ENCODE measurements at regions not wholly inside any gene's neighbourhood (a gene's known extent, or its start where the extent isn't known, plus 50 kb on each side); places are given as distances from the start of the nearest gene placed in this dataset.

DNA sequence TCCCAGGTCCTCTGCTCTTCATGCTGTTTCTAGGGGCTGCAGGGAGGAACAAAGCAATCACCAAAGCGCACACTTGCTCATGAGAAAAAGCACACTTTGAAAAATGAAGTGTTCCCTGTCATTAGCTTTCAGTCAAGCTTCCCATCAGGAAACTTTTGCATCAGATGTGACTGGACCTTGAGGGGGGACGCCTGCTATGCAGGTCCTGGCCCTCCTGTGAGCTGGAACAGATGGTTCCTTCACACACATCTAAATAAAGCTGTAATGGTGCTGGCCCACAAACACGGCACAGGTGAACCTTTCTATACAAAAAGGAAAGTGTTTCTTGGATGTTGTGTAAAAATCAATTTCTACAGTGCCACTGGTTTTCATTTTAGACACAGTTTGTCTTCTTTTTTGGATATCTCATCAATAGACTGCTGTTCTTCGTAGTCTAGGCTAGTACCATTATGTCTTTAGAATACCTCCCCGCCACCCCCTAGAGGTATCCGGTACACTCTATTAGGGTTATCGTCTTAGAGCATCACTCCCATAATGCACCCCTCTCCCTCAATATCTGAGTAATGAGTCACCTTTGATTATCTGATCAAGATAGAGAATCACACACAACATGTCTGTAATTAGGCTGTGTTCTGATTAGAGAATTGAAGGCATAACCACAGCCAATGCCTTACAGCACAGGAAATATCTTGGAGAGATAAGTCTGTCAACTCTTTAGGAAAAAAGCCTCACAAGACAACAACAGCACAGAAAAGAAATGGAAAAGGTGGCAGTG lies 266.3 kb downstream of the TLR4 start:
- Histone ChIP-seq H2AK5ac (ENCODE audit: insufficient read length, low read length) (no peak overlapping the region), H3K9me3 (ENCODE audit: control insufficient read depth, low read depth, low read length) (no peaks in the 10 kb centered on the region), H3K4me1 (ENCODE audit: insufficient read depth, low read length) (no peaks in the 10 kb centered on the region), H2BK12ac (ENCODE audit: insufficient read length, low read depth, low read length) (no peak overlapping the region), H4K8ac (replicated peaks; ENCODE audit: insufficient read length, low read depth, low read length) (no peak overlapping the region), H3K56ac (ENCODE audit: insufficient read length, low read depth, low read length) (no peak overlapping the region), H3K14ac (ENCODE audit: insufficient read depth, low read length) (no peak overlapping the region), H2BK120ac (ENCODE audit: low read depth, low read length, poor library complexity, severe bottlenecking) (no peak overlapping the region), H2AFZ (ENCODE audit: low read length) (no peak overlapping the region), H3K4ac (ENCODE audit: low read depth, low read length) (no peak overlapping the region), H3K79me1 (ENCODE audit: insufficient read depth, low read depth, low read length, poor library complexity, severe bottlenecking) (no peaks in the 10 kb centered on the region), H3K27ac (ENCODE audit: insufficient read length, low read depth, low read length) (no peak overlapping the region), H3K18ac (ENCODE audit: insufficient read length, low read depth, low read length) (no peak overlapping the region), H3K23ac (ENCODE audit: insufficient read length, low read depth, low read length) (no peak overlapping the region), H3T11ph (ENCODE audit: low read length) (no peak overlapping the region), H2BK5ac (ENCODE audit: insufficient read length, low read length) (no peak overlapping the region), H3K4me2 (ENCODE audit: insufficient read depth, insufficient read length, low read length) (no peak overlapping the region), H2BK15ac (ENCODE audit: low read depth, low read length) (no peak overlapping the region), H4K20me1 (ENCODE audit: control insufficient read depth, insufficient read depth, insufficient read length) (no peaks in the 10 kb centered on the region), H4K91ac (ENCODE audit: insufficient read length, low read depth, low read length) (no peak overlapping the region), H3K27me3 (ENCODE audit: insufficient read depth, low read length) (no peaks in the 10 kb centered on the region), H3K23me2 (ENCODE audit: insufficient read length, low read depth, low read length, poor library complexity, severe bottlenecking) (no peaks in the 10 kb centered on the region), H3K9ac (ENCODE audit: extremely low read depth, insufficient read length, low read length) (no peak overlapping the region), H2BK20ac (ENCODE audit: low read depth, low read length, poor library complexity, severe bottlenecking) (no peak overlapping the region), H4K5ac (ENCODE audit: insufficient read length, low read depth, low read length) (no peak overlapping the region), H3K79me2 (ENCODE audit: insufficient read depth, low read length) (no peaks in the 10 kb centered on the region)
- H3K27ac Mint-ChIP-seq = no peak overlapping the region; a peak in 1 of 7 replicates
- TF ChIP-seq, protein P1, sequence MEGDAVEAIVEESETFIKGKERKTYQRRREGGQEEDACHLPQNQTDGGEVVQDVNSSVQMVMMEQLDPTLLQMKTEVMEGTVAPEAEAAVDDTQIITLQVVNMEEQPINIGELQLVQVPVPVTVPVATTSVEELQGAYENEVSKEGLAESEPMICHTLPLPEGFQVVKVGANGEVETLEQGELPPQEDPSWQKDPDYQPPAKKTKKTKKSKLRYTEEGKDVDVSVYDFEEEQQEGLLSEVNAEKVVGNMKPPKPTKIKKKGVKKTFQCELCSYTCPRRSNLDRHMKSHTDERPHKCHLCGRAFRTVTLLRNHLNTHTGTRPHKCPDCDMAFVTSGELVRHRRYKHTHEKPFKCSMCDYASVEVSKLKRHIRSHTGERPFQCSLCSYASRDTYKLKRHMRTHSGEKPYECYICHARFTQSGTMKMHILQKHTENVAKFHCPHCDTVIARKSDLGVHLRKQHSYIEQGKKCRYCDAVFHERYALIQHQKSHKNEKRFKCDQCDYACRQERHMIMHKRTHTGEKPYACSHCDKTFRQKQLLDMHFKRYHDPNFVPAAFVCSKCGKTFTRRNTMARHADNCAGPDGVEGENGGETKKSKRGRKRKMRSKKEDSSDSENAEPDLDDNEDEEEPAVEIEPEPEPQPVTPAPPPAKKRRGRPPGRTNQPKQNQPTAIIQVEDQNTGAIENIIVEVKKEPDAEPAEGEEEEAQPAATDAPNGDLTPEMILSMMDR (conservative IDR thresholded peaks at IDR 0.05) = no peak
- no peak overlapping the region for H3K4me3 Mint-ChIP-seq
- no peak for DNase-seq
- H3K27me3 Mint-ChIP-seq (ENCODE audit: low read depth) = no peaks in the 10 kb centered on the region
- H3K9me3 Mint-ChIP-seq = no peaks in the 10 kb centered on the region
- no peaks in the 10 kb centered on the region for H3K4me1 Mint-ChIP-seq
- no peaks in the 10 kb centered on the region; a peak in 1 of 7 replicates for H3K36me3 Mint-ChIP-seq (ENCODE audit: insufficient read depth in 1 of 3, low read depth in 3 of 3)
- WGBS (ENCODE audit: extremely low coverage, insufficient read length, low lambda C conversion rate) = no CpG with 5 or more reads among the region's 7 CpGs

All from H9 (cell line).